Epidermal melanocyte (primary cell): ENCODE measurements at regions not wholly inside any gene's neighbourhood (a gene's known extent, or its start where the extent isn't known, plus 50 kb on each side); places are given as distances from the start of the nearest gene placed in this dataset.

ENCODE experiments used
- DNase-seq: peaks from one replicate; pipeline ENCODE4 v3.0.0; 2011; ENCODE audit warnings: low spot score; ENCODE audit not compliant: insufficient read length

- no peak for DNase-seq
Observed at GRCh38 chr4:137678796-137679195, 146.5 kb upstream of the PCDH18 start.

DNA sequence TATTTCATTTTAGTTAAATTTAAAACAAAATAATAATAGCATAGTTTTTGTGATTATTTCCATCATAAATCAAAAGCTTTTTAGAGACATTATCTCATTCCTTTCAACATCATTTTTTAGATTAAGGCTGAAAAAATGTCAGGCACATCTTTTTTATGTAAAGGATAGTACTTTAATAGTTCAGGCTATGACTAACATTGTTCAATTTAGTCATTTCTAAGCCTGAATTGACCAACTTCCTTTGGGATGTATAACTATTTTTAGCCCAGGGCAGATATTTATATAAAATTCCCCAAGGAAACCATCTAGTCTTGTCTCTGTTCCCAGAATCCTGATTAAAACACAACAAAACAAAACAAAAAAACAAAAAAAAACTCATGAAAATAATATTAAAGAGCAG lies 145.6 kb upstream of the PCDH18 start:
- DNase-seq, result no peak

DNA sequence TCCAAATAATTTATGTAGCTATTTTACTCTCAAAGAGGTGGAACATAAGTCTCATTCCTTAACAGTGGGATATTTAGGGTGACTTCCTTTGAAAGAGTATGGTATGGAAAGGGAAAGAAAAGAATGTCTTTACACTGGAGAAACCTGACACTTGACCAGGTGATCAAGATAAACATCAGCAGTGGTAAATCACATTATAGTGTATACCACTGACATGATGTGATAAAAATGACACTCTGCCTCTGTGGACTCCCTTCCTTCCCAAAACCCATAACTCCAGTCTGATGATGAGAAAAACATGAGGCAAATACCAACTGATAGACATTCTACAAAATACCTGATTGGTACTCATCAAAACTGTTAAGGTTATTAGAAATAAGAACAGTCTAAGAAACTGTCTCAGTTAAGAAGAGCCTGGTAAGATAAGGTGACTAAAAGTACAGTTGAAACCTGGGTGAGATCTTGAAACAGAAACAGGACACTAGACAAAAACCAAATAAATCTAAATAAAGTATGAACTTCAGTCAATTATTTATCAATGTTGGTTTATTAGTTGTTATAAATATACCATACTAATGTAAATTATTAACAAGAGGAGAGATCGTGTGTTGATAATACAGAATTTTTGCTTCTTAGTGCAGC lies 144.2 kb upstream of the PCDH18 start:
- no peak for DNase-seq

- no peak for DNase-seq
Observed at GRCh38 chr4:137674066-137674465, 141.8 kb upstream of the PCDH18 start.

- DNase-seq, result no peak
Observed at GRCh38 chr4:137668885-137669545, 136.7 kb upstream of the PCDH18 start.

DNA sequence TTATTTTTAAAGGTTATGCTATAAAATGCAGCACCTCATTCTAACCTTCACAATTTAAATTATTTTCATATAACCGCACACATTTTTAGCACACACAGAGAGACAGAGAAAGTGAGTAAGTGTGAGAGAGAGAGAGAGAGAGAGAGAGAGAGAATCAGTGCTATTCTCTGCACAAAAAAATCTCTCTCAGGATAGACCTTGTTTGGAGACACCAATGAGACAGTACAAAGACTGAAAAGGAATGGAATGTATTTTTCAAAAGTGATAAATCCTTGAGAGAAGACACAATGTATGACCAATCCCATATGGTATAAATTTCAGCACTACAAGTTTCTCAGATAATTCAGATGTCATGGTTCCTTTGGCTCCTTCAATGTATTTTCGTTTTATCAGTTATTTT lies 132.1 kb upstream of the PCDH18 start:
- no peak for DNase-seq

DNA sequence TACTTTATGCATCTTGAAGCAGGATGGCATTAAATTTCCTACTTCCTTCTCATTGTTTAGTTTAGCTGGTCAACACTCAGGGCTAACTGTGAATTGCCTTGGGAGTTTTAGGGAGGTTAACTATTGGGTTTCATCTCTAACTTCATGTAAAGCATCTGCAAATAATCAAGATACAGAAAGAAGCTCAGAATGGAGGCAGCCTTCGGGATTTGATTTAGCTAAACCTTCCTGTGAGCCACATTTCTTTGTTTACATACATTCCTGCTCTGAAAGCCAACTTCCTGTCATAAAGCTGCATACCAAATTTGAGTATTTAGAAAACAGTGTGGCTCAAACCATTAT lies 131.7 kb upstream of the PCDH18 start:
- DNase-seq, result no peak

GRCh38 chr4:137663251-137664045 lies 131.2 kb upstream of the PCDH18 start:
- no peak for DNase-seq

- DNase-seq, result no peak
Observed at GRCh38 chr4:137661693-137662092, 129.4 kb upstream of the PCDH18 start.

GRCh38 chr4:137660211-137660610 lies 127.9 kb upstream of the PCDH18 start:
- no peak for DNase-seq

DNA sequence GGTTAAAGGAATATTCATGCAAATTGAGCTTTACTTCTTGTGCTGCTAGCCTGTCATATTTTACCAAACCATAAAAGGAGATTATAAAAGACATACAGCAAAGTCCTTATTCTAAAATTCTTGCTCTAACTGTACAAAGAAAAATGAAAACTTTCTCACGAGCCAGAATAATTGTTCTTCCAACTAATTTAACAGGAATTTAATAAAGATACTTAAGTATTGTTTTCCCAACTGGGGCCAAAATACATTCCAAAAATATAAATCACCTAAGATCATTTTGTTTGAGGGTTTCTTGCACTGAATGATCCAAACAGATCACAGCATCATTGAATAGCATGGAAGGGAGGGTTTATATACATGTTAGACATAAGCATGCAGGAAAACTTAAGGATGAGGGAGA lies 127.1 kb upstream of the PCDH18 start:
- DNase-seq, result no peak

DNA sequence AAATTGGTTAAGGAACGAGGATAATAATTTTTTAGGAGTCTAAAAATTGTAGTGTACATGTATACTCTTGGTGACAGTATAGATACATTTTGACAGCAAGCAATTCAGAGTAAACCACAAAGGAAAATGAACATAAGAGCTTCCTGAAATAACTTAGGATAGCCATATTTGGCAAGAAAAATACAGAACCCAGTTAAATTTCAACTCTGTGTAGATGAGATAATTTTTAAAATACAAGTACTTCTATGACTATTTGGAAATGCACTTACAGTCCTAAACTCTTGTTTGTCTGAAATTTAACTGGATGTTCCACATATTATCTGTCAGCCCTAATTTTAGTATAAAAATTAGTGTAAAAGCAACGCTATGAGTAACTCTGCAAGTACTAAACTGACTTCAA lies 124.4 kb upstream of the PCDH18 start:
- no peak for DNase-seq

- DNase-seq, result no peak
Observed at GRCh38 chr4:137655302-137655701, 123.0 kb upstream of the PCDH18 start.

GRCh38 chr4:137651128-137651527 lies 118.8 kb upstream of the PCDH18 start:
- no peak for DNase-seq

- DNase-seq, result no peak
Observed at GRCh38 chr4:137649711-137650450, 117.6 kb upstream of the PCDH18 start.

- DNase-seq, result no peak
Observed at GRCh38 chr4:137648531-137648930, 116.2 kb upstream of the PCDH18 start.

GRCh38 chr4:137647375-137647774 lies 115.1 kb upstream of the PCDH18 start:
- no peak for DNase-seq

- DNase-seq, result no peak
Observed at GRCh38 chr4:137644201-137644600, 111.9 kb upstream of the PCDH18 start.

- DNase-seq, result no peak
Observed at GRCh38 chr4:137641544-137641943, 109.2 kb upstream of the PCDH18 start.

GRCh38 chr4:137640838-137641158 lies 108.5 kb upstream of the PCDH18 start:
- DNase-seq, result no peak

DNA sequence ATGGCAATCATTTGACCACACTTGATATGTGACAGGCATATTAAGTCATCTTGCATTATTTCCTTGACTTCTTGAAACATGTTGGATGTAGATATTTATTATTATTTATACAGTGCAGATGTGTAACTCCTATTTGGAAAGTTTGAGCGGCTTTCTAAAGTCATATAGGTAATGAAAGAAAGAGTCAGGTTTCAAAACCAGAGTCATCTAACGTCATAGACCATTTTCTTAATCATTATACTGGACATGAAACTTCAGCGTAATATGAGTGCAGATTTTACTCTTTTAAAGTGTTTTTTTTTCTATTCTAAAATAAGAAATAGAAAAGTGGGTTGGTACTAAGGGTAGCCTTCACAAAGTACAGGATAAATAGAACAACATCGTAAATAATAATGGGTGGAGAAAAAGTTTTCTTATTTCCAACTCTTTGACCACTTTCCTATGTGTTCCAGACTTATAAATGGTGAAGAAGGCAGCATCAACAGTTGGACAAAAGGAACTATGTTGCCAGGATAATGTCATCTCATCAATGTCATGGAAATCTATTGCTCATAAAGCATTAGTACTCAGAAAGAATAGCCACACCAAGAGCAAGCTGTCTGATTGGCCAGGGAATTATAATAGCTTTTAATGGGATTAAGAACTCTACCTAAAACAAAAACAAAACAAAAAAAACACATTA lies 108.0 kb upstream of the PCDH18 start:
- no peak for DNase-seq

- DNase-seq, result no peak
Observed at GRCh38 chr4:137638934-137639333, 106.6 kb upstream of the PCDH18 start.
